Amygdala (tissue), 56 donors: ENCODE measurements at regions not wholly inside any gene's neighbourhood (a gene's known extent, or its start where the extent isn't known, plus 50 kb on each side); places are given as distances from the start of the nearest gene placed in this dataset.

Experiments used
- DNase-seq, 56 donors: peaks; one replicate each; lab custom pipeline; 2025; lab: John Stamatoyannopoulos, UW

- DNase-seq, result no peak
Observed at GRCh38 chr5:20498102-20498501, 510.1 kb upstream of the CDH18 start.

GRCh38 chr5:20497356-20497755 lies 509.4 kb upstream of the CDH18 start:
- DNase-seq, result no peak

- no peak for DNase-seq
Observed at GRCh38 chr5:20494706-20495105, 506.7 kb upstream of the CDH18 start.

- no peak for DNase-seq
Observed at GRCh38 chr5:20486826-20487225, 498.8 kb upstream of the CDH18 start.

DNA sequence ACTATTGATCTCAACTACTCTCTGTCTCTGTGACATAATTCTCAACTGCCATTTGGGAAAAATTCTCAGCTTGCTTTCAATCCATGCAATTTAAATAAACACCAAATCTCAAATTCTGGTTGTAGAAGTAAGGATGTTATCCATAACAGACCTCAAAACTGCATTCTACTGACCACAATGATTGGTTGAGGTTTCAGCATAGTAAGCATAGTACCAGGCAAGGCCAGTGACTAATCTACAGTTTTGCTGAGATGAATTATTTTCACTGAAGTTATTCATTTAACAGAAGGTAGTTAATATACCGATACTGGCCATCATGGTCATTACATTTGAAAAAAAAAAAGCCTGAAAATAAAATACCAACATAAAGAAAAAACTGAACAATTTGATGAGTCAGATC lies 488.0 kb upstream of the CDH18 start:
- no peak for DNase-seq

DNA sequence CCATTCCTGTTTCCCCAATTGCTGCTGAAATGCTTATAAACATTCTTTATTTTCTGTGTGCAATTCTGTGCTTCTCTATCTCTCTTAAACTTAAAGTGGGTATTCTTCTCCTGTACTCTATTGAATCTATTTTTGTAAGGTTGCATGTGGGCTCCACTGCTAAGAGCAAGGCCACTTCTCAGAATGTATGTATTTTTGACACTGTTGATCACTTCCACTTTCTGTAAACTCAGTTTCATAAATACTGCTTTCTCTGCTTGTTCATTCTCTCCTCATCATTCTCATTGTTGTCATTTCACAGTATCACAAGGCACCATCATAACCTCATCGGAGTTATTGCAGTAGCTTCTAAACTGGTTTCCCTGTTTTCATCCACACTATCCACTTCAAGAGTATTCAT lies 483.0 kb upstream of the CDH18 start:
- DNase-seq, result no peak

- no peak for DNase-seq
Observed at GRCh38 chr5:20469792-20470191, 481.8 kb upstream of the CDH18 start.

DNA sequence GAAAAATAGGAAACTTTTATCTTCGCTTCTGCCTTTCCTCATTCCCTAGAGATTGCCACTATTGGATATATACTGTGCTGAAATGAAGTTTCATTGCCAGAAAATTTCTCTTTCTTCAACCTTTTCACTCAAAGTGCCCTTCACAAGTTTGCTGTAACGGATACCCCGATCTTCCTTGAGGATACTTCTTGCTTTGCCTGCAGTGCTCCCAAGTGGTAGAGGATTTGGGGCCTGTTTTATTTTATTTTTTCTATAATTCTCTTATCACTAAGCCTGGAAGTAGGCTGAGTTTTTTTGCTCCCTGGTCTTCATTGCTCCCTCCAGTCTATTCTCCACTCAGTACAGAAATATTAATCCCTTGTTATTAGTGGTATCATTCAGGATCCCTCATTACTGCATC lies 481.4 kb upstream of the CDH18 start:
- no peak for DNase-seq

DNA sequence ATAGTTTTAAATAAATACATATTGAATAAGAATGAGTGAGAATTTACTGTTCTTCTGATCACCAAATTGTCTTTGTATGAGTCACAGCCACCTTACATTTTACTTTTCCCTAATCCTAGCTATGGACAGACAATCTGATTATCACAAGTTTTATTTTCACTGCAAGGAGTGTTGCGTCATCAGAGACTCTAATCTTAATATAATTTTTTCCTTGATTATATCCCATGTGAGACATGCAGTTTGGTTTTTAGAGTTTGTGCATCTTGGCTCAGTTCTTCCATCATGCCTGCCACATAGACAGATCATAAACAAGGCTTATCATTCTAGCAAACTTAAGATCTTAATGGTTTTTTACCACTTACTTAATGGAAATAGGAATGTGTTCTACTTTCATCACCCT lies 478.5 kb upstream of the CDH18 start:
- DNase-seq, result no peak

- no peak for DNase-seq
Observed at GRCh38 chr5:20463206-20463605, 475.2 kb upstream of the CDH18 start.

- DNase-seq, result no peak
Observed at GRCh38 chr5:20446121-20446520, 458.1 kb upstream of the CDH18 start.

- DNase-seq, result no peak
Observed at GRCh38 chr5:20445326-20445860, 457.4 kb upstream of the CDH18 start.

GRCh38 chr5:20434786-20435185 lies 446.8 kb upstream of the CDH18 start:
- DNase-seq, result no peak

- no peak for DNase-seq
Observed at GRCh38 chr5:20420991-20421595, 433.1 kb upstream of the CDH18 start.
